22Rv1 (cell line): ENCODE measurements at regions not wholly inside any gene's neighbourhood (a gene's known extent, or its start where the extent isn't known, plus 50 kb on each side); places are given as distances from the start of the nearest gene placed in this dataset.

ENCODE experiments used
- H3K27ac ChIP-seq: fragments of 450-650 bp; 2 replicates; pipeline ENCODE4 v1.5.1; 2017
- ZFX ChIP-seq: fragments of 450-650 bp; IDR thresholded peaks from 2 replicates; pipeline ENCODE4 v1.6.1; 2017; ENCODE audit warnings: antibody characterized with exemption, borderline replicate concordance
- TF ChIP-seq, protein P1 (sequence below): fragments of 450-650 bp; IDR thresholded peaks from 2 replicates; pipeline ENCODE4 v1.5.1; 2017; ENCODE audit warnings: mild to moderate bottlenecking

DNA sequence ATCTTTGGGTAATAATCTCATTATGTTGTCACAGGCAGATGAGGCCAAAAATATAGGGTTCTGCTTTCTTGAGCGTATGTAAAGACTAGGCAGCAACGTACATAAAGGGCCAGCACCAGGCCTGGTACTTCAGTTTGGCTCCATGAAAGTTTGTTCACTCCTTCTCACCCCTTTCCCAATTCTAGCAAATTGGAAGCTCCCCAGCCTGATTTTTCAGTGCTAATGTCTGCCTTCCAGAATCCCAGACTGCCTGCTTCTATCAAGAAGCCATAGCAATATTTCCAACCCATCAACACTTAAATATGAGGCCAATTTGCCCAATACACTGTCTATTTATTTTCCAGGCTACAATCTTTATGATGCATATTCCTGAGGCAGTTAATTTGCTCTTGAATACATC is 93.4 kb upstream of the PTPRT start:
- no peak for TF ChIP-seq ZFX
- TF ChIP-seq, protein P1, sequence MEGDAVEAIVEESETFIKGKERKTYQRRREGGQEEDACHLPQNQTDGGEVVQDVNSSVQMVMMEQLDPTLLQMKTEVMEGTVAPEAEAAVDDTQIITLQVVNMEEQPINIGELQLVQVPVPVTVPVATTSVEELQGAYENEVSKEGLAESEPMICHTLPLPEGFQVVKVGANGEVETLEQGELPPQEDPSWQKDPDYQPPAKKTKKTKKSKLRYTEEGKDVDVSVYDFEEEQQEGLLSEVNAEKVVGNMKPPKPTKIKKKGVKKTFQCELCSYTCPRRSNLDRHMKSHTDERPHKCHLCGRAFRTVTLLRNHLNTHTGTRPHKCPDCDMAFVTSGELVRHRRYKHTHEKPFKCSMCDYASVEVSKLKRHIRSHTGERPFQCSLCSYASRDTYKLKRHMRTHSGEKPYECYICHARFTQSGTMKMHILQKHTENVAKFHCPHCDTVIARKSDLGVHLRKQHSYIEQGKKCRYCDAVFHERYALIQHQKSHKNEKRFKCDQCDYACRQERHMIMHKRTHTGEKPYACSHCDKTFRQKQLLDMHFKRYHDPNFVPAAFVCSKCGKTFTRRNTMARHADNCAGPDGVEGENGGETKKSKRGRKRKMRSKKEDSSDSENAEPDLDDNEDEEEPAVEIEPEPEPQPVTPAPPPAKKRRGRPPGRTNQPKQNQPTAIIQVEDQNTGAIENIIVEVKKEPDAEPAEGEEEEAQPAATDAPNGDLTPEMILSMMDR: no peak
- H3K27ac ChIP-seq: no peak overlapping the region

DNA sequence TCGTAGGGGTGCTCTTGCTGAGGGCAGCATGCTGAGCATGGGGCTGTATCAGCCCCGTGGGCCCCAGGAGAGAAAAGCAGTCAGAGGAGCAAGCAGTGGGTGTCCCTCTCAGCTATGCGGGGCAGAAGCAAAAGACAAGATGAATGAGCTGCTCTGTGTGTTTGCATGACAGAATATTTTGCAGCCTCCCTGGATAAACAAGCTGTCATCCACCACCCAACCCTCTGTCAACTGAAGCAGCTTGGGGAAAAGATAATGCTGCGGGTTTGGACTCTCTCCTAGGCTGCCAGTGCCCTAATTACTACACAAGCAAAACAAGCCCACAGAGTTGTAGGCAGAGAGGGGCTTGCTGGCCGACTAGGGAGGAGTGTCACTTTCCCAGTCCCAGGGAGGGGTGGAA is 82.3 kb upstream of the PTPRT start:
- H3K27ac ChIP-seq: no peak overlapping the region
- TF ChIP-seq, protein P1: no peak
- TF ChIP-seq ZFX: no peak

GRCh38 chr20:43265449-43265848 is 75.7 kb upstream of the PTPRT start:
- no peak overlapping the region for H3K27ac ChIP-seq
- TF ChIP-seq ZFX: no peak
- TF ChIP-seq, protein P1: no peak

GRCh38 chr20:43263226-43263625 is 73.5 kb upstream of the PTPRT start:
- no peak overlapping the region for H3K27ac ChIP-seq
- TF ChIP-seq, protein P1: no peak
- no peak for TF ChIP-seq ZFX

GRCh38 chr20:43262341-43262740 is 72.6 kb upstream of the PTPRT start:
- TF ChIP-seq, protein P1: no peak
- TF ChIP-seq ZFX: no peak
- no peak overlapping the region for H3K27ac ChIP-seq

- H3K27ac ChIP-seq: no peak overlapping the region
- TF ChIP-seq, protein P1: no peak
- TF ChIP-seq ZFX: no peak
These were observed 66.2 kb upstream of the PTPRT start for GRCh38 chr20:43255877-43256276.

- no peak overlapping the region for H3K27ac ChIP-seq
- TF ChIP-seq, protein P1: no peak
- no peak for TF ChIP-seq ZFX
These were observed 63.1 kb upstream of the PTPRT start for GRCh38 chr20:43252761-43253160.
